ENCODE measurements at regions not wholly inside any gene's neighbourhood (a gene's known extent, or its start where the extent isn't known, plus 50 kb on each side); places are given as distances from the start of the nearest gene placed in this dataset.
A peak's percentile ranks its signal among the peaks of the same experiment; 100 is the strongest.

- peak; percentile 57 for DNase-seq
- H3K4me2 ChIP-seq (ENCODE audit: low read depth, low read length, poor library complexity, severe bottlenecking) = peak overlapping the region; percentile 42
- peaks cover 19% of the 10 kb centered on the region for H3K4me1 ChIP-seq (ENCODE audit: low read length)
- H4K20me1 ChIP-seq (ENCODE audit: insufficient read depth, low read depth, low read length) = no peaks in the 10 kb centered on the region
- H3K9me2 ChIP-seq (replicated peaks; ENCODE audit: insufficient read depth, low read length) = no peaks in the 10 kb centered on the region
- no peak overlapping the region for H3K27ac ChIP-seq (ENCODE audit: low read length)
- no peaks in the 10 kb centered on the region for H3K79me2 ChIP-seq (ENCODE audit: low read length)
- H3K9ac ChIP-seq (ENCODE audit: low read length) = no peak overlapping the region
- H3K27me3 ChIP-seq (ENCODE audit: low read length) = no peaks in the 10 kb centered on the region
- H2AFZ ChIP-seq (ENCODE audit: low read length) = no peak overlapping the region
- H3K36me3 ChIP-seq (ENCODE audit: insufficient read depth, low read length) = no peaks in the 10 kb centered on the region
- H3K4me3 ChIP-seq (ENCODE audit: low read length) = no peak overlapping the region
- H3K9me3 ChIP-seq (ENCODE audit: low read length) = no peaks in the 10 kb centered on the region; the same call in 1 of the 2 replicates
Measured at GRCh38 chr9:20271723-20272122, 350.6 kb downstream of the MLLT3 start.

GRCh38 chr9:20271096-20271495 lies 351.2 kb downstream of the MLLT3 start:
- DNase-seq = peak; percentile 46
- H3K4me3 ChIP-seq (ENCODE audit: low read length) = peak overlapping the region; percentile 8; the same call in 1 of the 2 replicates
- H2AFZ ChIP-seq (ENCODE audit: low read length) = no peak overlapping the region
- no peaks in the 10 kb centered on the region for H4K20me1 ChIP-seq (ENCODE audit: insufficient read depth, low read depth, low read length)
- no peaks in the 10 kb centered on the region for H3K36me3 ChIP-seq (ENCODE audit: insufficient read depth, low read length)
- peak overlapping the region; percentile 20; the same call in 1 of the 2 replicates for H3K9ac ChIP-seq (ENCODE audit: low read length)
- no peaks in the 10 kb centered on the region for H3K9me2 ChIP-seq (replicated peaks; ENCODE audit: insufficient read depth, low read length)
- H3K79me2 ChIP-seq (ENCODE audit: low read length) = no peaks in the 10 kb centered on the region
- H3K27me3 ChIP-seq (ENCODE audit: low read length) = no peaks in the 10 kb centered on the region
- peak overlapping the region; percentile 42 for H3K4me2 ChIP-seq (ENCODE audit: low read depth, low read length, poor library complexity, severe bottlenecking)
- H3K27ac ChIP-seq (ENCODE audit: low read length) = no peak overlapping the region
- peaks cover 19% of the 10 kb centered on the region for H3K4me1 ChIP-seq (ENCODE audit: low read length)
- H3K9me3 ChIP-seq (ENCODE audit: low read length) = no peaks in the 10 kb centered on the region

GRCh38 chr9:20270161-20270560 lies 352.1 kb downstream of the MLLT3 start:
- H3K79me2 ChIP-seq (ENCODE audit: low read length) = no peaks in the 10 kb centered on the region
- H3K9ac ChIP-seq (ENCODE audit: low read length) = no peak overlapping the region
- H3K27ac ChIP-seq (ENCODE audit: low read length) = no peak overlapping the region
- H3K4me1 ChIP-seq (ENCODE audit: low read length) = peaks cover 19% of the 10 kb centered on the region
- no peaks in the 10 kb centered on the region for H3K36me3 ChIP-seq (ENCODE audit: insufficient read depth, low read length)
- no peak overlapping the region for H3K4me2 ChIP-seq (ENCODE audit: low read depth, low read length, poor library complexity, severe bottlenecking)
- no peaks in the 10 kb centered on the region for H4K20me1 ChIP-seq (ENCODE audit: insufficient read depth, low read depth, low read length)
- DNase-seq = no peak
- no peak overlapping the region for H2AFZ ChIP-seq (ENCODE audit: low read length)
- H3K9me3 ChIP-seq (ENCODE audit: low read length) = no peaks in the 10 kb centered on the region
- no peaks in the 10 kb centered on the region for H3K27me3 ChIP-seq (ENCODE audit: low read length)
- no peaks in the 10 kb centered on the region for H3K9me2 ChIP-seq (replicated peaks; ENCODE audit: insufficient read depth, low read length)
- H3K4me3 ChIP-seq (ENCODE audit: low read length) = no peak overlapping the region

GRCh38 chr9:20269620-20270019 lies 352.7 kb downstream of the MLLT3 start:
- Histone ChIP-seq H3K9ac (ENCODE audit: low read length) (no peak overlapping the region), H3K36me3 (ENCODE audit: insufficient read depth, low read length) (no peaks in the 10 kb centered on the region), H3K4me1 (ENCODE audit: low read length) (peaks cover 19% of the 10 kb centered on the region), H3K9me2 (replicated peaks; ENCODE audit: insufficient read depth, low read length) (no peaks in the 10 kb centered on the region), H3K4me2 (ENCODE audit: low read depth, low read length, poor library complexity, severe bottlenecking) (no peak overlapping the region), H3K27me3 (ENCODE audit: low read length) (no peaks in the 10 kb centered on the region), H3K27ac (ENCODE audit: low read length) (no peak overlapping the region), H4K20me1 (ENCODE audit: insufficient read depth, low read depth, low read length) (no peaks in the 10 kb centered on the region), H3K79me2 (ENCODE audit: low read length) (no peaks in the 10 kb centered on the region), H2AFZ (ENCODE audit: low read length) (no peak overlapping the region), H3K9me3 (ENCODE audit: low read length) (no peaks in the 10 kb centered on the region), H3K4me3 (ENCODE audit: low read length) (no peak overlapping the region)
- no peak for DNase-seq

GRCh38 chr9:20264896-20265295 lies 357.4 kb downstream of the MLLT3 start:
- Histone ChIP-seq H3K4me3 (ENCODE audit: low read length) (no peak overlapping the region), H3K9ac (ENCODE audit: low read length) (no peak overlapping the region), H3K36me3 (ENCODE audit: insufficient read depth, low read length) (no peaks in the 10 kb centered on the region), H2AFZ (ENCODE audit: low read length) (no peak overlapping the region), H3K27me3 (ENCODE audit: low read length) (no peaks in the 10 kb centered on the region), H3K27ac (ENCODE audit: low read length) (no peak overlapping the region), H3K4me1 (ENCODE audit: low read length) (peaks cover 4% of the 10 kb centered on the region; the same call in 1 of the 2 replicates), H3K79me2 (ENCODE audit: low read length) (no peaks in the 10 kb centered on the region), H4K20me1 (ENCODE audit: insufficient read depth, low read depth, low read length) (no peaks in the 10 kb centered on the region), H3K9me2 (replicated peaks; ENCODE audit: insufficient read depth, low read length) (no peaks in the 10 kb centered on the region), H3K9me3 (ENCODE audit: low read length) (no peaks in the 10 kb centered on the region), H3K4me2 (ENCODE audit: low read depth, low read length, poor library complexity, severe bottlenecking) (no peak overlapping the region)
- no peak for DNase-seq

- H3K9me2 ChIP-seq (replicated peaks; ENCODE audit: insufficient read depth, low read length) = no peaks in the 10 kb centered on the region
- no peak overlapping the region for H3K9ac ChIP-seq (ENCODE audit: low read length)
- H3K4me1 ChIP-seq (ENCODE audit: low read length) = no peaks in the 10 kb centered on the region
- no peak overlapping the region for H3K4me3 ChIP-seq (ENCODE audit: low read length)
- H3K27ac ChIP-seq (ENCODE audit: low read length) = no peak overlapping the region
- H3K36me3 ChIP-seq (ENCODE audit: insufficient read depth, low read length) = no peaks in the 10 kb centered on the region
- no peaks in the 10 kb centered on the region for H3K27me3 ChIP-seq (ENCODE audit: low read length)
- H3K79me2 ChIP-seq (ENCODE audit: low read length) = no peaks in the 10 kb centered on the region
- no peak for DNase-seq
- H3K4me2 ChIP-seq (ENCODE audit: low read depth, low read length, poor library complexity, severe bottlenecking) = no peak overlapping the region
- H3K9me3 ChIP-seq (ENCODE audit: low read length) = no peaks in the 10 kb centered on the region
- no peak overlapping the region for H2AFZ ChIP-seq (ENCODE audit: low read length)
- H4K20me1 ChIP-seq (ENCODE audit: insufficient read depth, low read depth, low read length) = no peaks in the 10 kb centered on the region
Measured at GRCh38 chr9:20262611-20263010, 359.7 kb downstream of the MLLT3 start.

GRCh38 chr9:20256284-20256948 lies 365.9 kb downstream of the MLLT3 start:
- Histone ChIP-seq H3K27ac (ENCODE audit: low read length) (no peak overlapping the region), H3K4me3 (ENCODE audit: low read length) (no peak overlapping the region), H4K20me1 (ENCODE audit: insufficient read depth, low read depth, low read length) (no peaks in the 10 kb centered on the region), H3K27me3 (ENCODE audit: low read length) (no peaks in the 10 kb centered on the region), H3K4me1 (ENCODE audit: low read length) (peaks cover 16% of the 10 kb centered on the region), H2AFZ (ENCODE audit: low read length) (0 out of 2 replicates have a peak overlapping the region, but pooled peaks have one; percentile 5), H3K9me3 (ENCODE audit: low read length) (no peaks in the 10 kb centered on the region), H3K9ac (ENCODE audit: low read length) (no peak overlapping the region), H3K36me3 (ENCODE audit: insufficient read depth, low read length) (no peaks in the 10 kb centered on the region), H3K79me2 (ENCODE audit: low read length) (no peaks in the 10 kb centered on the region), H3K4me2 (ENCODE audit: low read depth, low read length, poor library complexity, severe bottlenecking) (no peak overlapping the region), H3K9me2 (replicated peaks; ENCODE audit: insufficient read depth, low read length) (no peaks in the 10 kb centered on the region)
- DNase-seq = no peak

GRCh38 chr9:20255052-20255451 lies 367.2 kb downstream of the MLLT3 start:
- no peak overlapping the region for H3K27ac ChIP-seq (ENCODE audit: low read length)
- H3K4me2 ChIP-seq (ENCODE audit: low read depth, low read length, poor library complexity, severe bottlenecking) = no peak overlapping the region
- H4K20me1 ChIP-seq (ENCODE audit: insufficient read depth, low read depth, low read length) = no peaks in the 10 kb centered on the region
- no peak for DNase-seq
- H3K36me3 ChIP-seq (ENCODE audit: insufficient read depth, low read length) = no peaks in the 10 kb centered on the region
- no peaks in the 10 kb centered on the region for H3K9me2 ChIP-seq (replicated peaks; ENCODE audit: insufficient read depth, low read length)
- no peak overlapping the region for H3K4me3 ChIP-seq (ENCODE audit: low read length)
- H3K9ac ChIP-seq (ENCODE audit: low read length) = no peak overlapping the region
- H3K79me2 ChIP-seq (ENCODE audit: low read length) = no peaks in the 10 kb centered on the region
- H3K9me3 ChIP-seq (ENCODE audit: low read length) = no peaks in the 10 kb centered on the region
- H2AFZ ChIP-seq (ENCODE audit: low read length) = no peak overlapping the region
- H3K4me1 ChIP-seq (ENCODE audit: low read length) = peaks cover 16% of the 10 kb centered on the region
- no peaks in the 10 kb centered on the region for H3K27me3 ChIP-seq (ENCODE audit: low read length)
